ENCODE measurements at regions not wholly inside any gene's neighbourhood (a gene's known extent, or its start where the extent isn't known, plus 50 kb on each side); places are given as distances from the start of the nearest gene placed in this dataset.

DNA sequence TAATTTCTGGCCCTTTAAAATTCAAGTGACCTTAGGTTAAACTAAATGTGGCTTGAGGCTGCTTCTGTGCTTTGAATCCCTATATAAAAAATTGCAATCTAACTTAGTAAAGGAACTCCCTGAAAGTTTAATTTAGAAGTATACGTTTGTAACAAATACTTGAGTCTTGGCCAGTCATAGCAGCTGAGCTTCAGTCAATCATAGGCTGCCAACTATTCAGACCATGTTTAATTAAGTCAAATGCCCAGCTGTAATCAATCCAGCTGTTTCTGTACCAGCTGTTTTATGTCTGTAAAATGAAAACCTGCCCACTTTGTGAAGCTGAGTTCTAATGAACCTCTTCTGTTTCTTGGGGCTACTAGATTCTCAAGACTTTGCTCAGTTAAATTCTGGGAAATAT is 760.1 kb downstream of the MAT2B start:
- DNase-seq (ENCODE audit: low read depth): no peak
- no peak overlapping the region for H3K4me3 ChIP-seq (ENCODE audit: low read length)
- TF ChIP-seq, protein P1, sequence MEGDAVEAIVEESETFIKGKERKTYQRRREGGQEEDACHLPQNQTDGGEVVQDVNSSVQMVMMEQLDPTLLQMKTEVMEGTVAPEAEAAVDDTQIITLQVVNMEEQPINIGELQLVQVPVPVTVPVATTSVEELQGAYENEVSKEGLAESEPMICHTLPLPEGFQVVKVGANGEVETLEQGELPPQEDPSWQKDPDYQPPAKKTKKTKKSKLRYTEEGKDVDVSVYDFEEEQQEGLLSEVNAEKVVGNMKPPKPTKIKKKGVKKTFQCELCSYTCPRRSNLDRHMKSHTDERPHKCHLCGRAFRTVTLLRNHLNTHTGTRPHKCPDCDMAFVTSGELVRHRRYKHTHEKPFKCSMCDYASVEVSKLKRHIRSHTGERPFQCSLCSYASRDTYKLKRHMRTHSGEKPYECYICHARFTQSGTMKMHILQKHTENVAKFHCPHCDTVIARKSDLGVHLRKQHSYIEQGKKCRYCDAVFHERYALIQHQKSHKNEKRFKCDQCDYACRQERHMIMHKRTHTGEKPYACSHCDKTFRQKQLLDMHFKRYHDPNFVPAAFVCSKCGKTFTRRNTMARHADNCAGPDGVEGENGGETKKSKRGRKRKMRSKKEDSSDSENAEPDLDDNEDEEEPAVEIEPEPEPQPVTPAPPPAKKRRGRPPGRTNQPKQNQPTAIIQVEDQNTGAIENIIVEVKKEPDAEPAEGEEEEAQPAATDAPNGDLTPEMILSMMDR (conservative IDR thresholded peaks at IDR 0.05; ENCODE audit: low read depth, low read length): no peak

DNA sequence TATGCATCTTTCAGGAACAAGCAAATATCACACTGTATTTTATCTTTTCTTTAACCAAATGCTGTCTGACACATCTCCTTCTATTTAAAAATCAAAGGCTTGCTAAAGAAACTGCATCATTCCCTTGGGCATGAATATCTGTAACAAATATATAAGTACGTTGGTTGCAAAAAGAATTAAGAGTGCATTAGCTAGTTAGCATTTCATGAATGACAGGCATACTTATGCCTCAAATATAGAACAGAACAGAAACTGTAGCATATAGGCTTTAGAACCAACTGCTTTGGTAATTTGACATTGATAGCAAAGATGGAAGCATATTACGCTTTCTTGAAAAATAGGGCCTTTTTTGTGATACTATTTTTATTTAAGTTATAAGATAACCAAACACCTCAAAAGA is 761.2 kb downstream of the MAT2B start:
- no peak overlapping the region for H3K4me3 ChIP-seq (ENCODE audit: low read length)
- DNase-seq (ENCODE audit: low read depth): no peak
- TF ChIP-seq, protein P1 (conservative IDR thresholded peaks at IDR 0.05; ENCODE audit: low read depth, low read length): no peak

DNA sequence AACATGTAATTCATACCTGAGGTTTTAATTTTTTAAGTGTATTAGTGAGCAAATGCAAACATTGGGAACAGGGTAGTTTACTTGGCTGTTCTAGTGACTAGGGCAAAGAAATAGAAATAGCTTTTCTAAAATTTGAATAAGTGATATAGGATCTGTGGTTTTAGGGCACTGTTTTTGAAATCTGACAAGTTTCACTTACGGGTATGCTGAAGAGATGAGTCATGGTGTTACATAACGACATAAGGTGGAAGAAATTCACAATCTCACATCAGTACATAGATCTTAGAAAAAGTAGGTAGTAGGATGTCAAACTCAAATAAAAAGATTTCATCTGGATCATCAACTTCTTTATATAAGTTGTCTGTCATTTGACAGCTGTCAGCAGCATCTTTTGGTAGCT is 772.3 kb downstream of the MAT2B start:
- no peak overlapping the region for H3K4me3 ChIP-seq (ENCODE audit: low read length)
- DNase-seq (ENCODE audit: low read depth): no peak
- TF ChIP-seq, protein P1 (conservative IDR thresholded peaks at IDR 0.05; ENCODE audit: low read depth, low read length): no peak

DNA sequence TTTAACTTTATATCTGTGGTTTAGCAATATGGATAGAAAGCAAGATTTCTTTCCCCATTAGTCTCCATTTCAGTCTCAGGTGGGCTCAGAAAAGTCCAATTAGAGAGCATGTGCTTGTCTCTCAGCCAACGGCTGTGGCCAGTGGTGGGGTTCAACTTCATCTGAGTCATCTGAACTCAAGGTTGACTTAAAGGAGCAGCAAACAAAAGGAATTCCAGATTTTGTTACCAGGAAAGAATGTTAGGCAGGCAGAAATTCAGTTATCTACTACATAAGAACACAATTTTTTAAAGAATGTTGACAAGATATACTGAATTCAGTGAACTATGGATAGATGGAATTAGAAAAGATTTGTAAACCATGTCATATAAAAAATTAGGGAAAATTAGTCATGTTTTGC is 784.1 kb downstream of the MAT2B start:
- TF ChIP-seq, protein P1 (conservative IDR thresholded peaks at IDR 0.05; ENCODE audit: low read depth, low read length): no peak
- H3K4me3 ChIP-seq (ENCODE audit: low read length): no peak overlapping the region
- DNase-seq (ENCODE audit: low read depth): no peak

DNA sequence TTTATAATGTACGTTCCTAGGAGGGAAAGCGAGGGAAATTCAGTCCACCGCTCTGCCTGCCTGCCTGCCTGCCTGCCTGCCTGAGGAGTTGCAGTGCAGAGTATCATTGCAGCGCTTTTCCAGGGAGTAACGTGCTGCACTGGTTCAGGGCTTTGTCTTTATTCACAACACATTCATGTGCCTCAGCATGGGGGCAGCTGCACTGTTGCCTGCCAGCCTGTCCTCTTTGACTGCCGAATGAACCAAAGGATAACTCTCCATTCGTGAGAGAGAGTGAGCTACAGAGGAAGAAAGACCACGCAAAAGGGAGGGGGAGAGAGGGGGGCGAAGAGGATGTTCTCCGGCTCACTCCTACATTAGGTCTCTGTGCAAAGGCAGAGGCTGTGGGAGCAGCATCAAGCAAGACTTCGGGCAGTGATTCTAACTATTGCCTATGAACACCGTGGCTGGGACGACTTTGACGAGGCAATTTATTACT is 791.2 kb downstream of the MAT2B start:
- peak overlapping the region; percentile 45 for H3K4me3 ChIP-seq (ENCODE audit: low read length)
- TF ChIP-seq, protein P1 (conservative IDR thresholded peaks at IDR 0.05; ENCODE audit: low read depth, low read length): no peak
- no peak for DNase-seq (ENCODE audit: low read depth)

DNA sequence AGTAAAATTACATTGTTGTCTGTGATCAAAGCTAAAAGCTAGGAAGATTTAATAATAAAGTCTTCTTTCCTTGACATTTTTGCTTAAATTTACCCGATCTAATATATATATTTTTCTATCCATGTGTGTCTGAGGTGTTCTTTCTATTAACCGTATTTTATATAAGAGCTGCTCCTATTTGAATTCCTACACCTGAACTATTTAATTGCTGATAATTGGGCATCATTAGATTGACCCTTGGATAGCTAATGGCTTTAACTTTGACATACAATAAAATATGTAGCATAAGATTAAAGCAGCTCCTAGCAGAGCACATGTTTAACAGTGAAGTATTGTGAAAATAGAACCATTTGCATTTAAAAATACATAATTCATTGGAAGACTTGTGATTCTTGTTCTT is 792.7 kb downstream of the MAT2B start:
- DNase-seq (ENCODE audit: low read depth): no peak
- no peak overlapping the region for H3K4me3 ChIP-seq (ENCODE audit: low read length)
- TF ChIP-seq, protein P1 (conservative IDR thresholded peaks at IDR 0.05; ENCODE audit: low read depth, low read length): no peak

DNA sequence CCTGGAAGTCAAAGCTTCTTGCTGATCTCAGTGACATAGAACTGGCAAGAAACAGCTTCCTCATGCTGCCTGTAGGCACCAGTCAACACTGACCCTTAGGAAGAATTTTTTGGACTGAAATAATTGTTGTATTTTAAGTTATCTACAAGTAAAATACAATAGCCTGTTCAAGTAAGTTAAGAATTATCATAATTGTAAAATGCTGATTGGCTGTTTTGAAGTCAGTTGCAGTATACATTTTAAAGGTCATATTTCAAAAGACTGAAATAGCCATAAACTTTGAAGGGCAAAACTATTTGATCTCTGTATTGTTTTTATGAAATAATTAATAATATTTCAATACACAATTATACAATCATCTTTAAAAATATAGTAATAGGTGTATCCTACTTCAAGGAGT is 794.9 kb downstream of the MAT2B start:
- TF ChIP-seq, protein P1 (conservative IDR thresholded peaks at IDR 0.05; ENCODE audit: low read depth, low read length): no peak
- H3K4me3 ChIP-seq (ENCODE audit: low read length): no peak overlapping the region
- no peak for DNase-seq (ENCODE audit: low read depth)
